ENCODE measurements at regions not wholly inside any gene's neighbourhood (a gene's known extent, or its start where the extent isn't known, plus 50 kb on each side); places are given as distances from the start of the nearest gene placed in this dataset.

GRCh38 chr4:10832806-10833628 lies 148.4 kb upstream of the CLNK start:
- TF ChIP-seq EZH2 (IDR thresholded peaks at IDR 0.05; ENCODE audit: borderline replicate concordance, low read length), result no peak
- no peak for TF ChIP-seq CTCF (IDR thresholded peaks at IDR 0.05; ENCODE audit: low read length)

Data from OCI-LY1 (cell line).